ENCODE measurements at regions not wholly inside any gene's neighbourhood (a gene's known extent, or its start where the extent isn't known, plus 50 kb on each side); places are given as distances from the start of the nearest gene placed in this dataset.

DNA sequence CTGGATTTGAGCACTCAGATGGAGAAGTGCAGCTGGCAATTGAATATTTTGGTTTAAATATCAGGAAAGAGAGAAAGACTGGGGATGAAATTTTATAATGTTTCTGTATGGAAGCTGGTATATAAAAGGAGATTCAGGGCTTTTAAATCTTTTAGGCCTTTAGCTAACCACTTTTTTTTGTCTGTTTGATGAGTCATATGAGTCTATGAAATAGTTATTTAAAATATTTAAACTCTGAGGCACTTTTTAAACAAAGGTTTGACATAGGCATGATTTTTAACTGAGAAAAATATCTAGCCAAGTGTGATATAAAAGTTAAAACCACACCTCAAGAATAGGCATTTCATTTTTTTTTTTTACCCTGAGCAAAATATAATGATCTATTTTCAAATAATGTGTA lies 944.3 kb downstream of the GATA3 start:
- Mint-ChIP-seq H3K4me3 (no peak overlapping the region), H3K9me3 (no peaks in the 10 kb centered on the region), H3K27me3 (ENCODE audit: low read depth in 2 of 2) (peaks cover 0 to 5% of the 10 kb centered on the region in 2 donors), H3K4me1 (no peaks in the 10 kb centered on the region), H3K36me3 (no peaks in the 10 kb centered on the region), H3K27ac (no peak overlapping the region)
- Histone ChIP-seq H3K27me3 (ENCODE audit: control insufficient read depth, insufficient read depth, low read length) (no peaks in the 10 kb centered on the region), H3K27ac (ENCODE audit: low read length) (no peak overlapping the region), H3K4me3 (ENCODE audit: low read length) (no peak overlapping the region), H3K4me1 (ENCODE audit: control insufficient read depth, insufficient read depth, low read length) (no peaks in the 10 kb centered on the region), H3K9me3 (ENCODE audit: control insufficient read depth, insufficient read depth, low read length) (no peaks in the 10 kb centered on the region), H3K36me3 (ENCODE audit: control insufficient read depth, insufficient read depth, low read length) (no peaks in the 10 kb centered on the region)
- TF ChIP-seq, protein P1, sequence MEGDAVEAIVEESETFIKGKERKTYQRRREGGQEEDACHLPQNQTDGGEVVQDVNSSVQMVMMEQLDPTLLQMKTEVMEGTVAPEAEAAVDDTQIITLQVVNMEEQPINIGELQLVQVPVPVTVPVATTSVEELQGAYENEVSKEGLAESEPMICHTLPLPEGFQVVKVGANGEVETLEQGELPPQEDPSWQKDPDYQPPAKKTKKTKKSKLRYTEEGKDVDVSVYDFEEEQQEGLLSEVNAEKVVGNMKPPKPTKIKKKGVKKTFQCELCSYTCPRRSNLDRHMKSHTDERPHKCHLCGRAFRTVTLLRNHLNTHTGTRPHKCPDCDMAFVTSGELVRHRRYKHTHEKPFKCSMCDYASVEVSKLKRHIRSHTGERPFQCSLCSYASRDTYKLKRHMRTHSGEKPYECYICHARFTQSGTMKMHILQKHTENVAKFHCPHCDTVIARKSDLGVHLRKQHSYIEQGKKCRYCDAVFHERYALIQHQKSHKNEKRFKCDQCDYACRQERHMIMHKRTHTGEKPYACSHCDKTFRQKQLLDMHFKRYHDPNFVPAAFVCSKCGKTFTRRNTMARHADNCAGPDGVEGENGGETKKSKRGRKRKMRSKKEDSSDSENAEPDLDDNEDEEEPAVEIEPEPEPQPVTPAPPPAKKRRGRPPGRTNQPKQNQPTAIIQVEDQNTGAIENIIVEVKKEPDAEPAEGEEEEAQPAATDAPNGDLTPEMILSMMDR (IDR thresholded peaks at IDR 0.05) = no peak
- DNase-seq (no peak), ATAC-seq (no peak)
- intact Hi-C loops (cut with micrococcal nuclease) = no loop called here

DNA sequence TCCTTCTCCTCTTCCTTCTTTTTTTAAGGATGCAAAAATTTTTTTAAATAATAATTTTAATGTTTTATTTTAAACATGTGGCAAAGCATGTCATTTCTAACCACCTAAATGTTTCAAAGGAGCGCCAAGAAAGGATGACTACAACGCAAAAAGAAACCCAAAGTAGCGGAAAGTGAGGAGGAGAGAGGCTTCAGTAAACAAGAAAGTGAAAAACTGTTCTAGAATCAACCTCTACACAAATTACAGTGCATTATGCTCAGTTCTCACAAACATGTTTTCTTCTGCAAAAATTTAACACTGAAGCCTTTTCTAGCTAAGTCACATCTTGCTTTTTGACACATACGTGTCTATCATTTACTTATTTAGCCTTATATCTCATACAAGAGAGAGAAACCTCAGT lies 948.6 kb downstream of the GATA3 start:
- ATAC-seq (no peak), DNase-seq (no peak)
- Mint-ChIP-seq H3K27me3 (ENCODE audit: low read depth in 2 of 2) (peaks cover 0 to 13% of the 10 kb centered on the region in 2 donors), H3K9me3 (no peaks in the 10 kb centered on the region), H3K36me3 (no peaks in the 10 kb centered on the region), H3K4me1 (no peaks in the 10 kb centered on the region), H3K4me3 (no peak overlapping the region), H3K27ac (no peak overlapping the region)
- H3K4me3 ChIP-seq (ENCODE audit: low read length) = no peak overlapping the region
- 90% methylated on average over 2 of the region's 4 CpGs for WGBS (ENCODE audit: insufficient coverage)
- H3K4me1 ChIP-seq (ENCODE audit: control insufficient read depth, insufficient read depth, low read length) = no peaks in the 10 kb centered on the region
- no peaks in the 10 kb centered on the region for H3K27me3 ChIP-seq (ENCODE audit: control insufficient read depth, insufficient read depth, low read length)
- H3K27ac ChIP-seq (ENCODE audit: low read length) = no peak overlapping the region
- no peaks in the 10 kb centered on the region for H3K36me3 ChIP-seq (ENCODE audit: control insufficient read depth, insufficient read depth, low read length)
- TF ChIP-seq, protein P1 (IDR thresholded peaks at IDR 0.05) = no peak
- intact Hi-C loops (cut with micrococcal nuclease) = no loop called here
- no peaks in the 10 kb centered on the region for H3K9me3 ChIP-seq (ENCODE audit: control insufficient read depth, insufficient read depth, low read length)

DNA sequence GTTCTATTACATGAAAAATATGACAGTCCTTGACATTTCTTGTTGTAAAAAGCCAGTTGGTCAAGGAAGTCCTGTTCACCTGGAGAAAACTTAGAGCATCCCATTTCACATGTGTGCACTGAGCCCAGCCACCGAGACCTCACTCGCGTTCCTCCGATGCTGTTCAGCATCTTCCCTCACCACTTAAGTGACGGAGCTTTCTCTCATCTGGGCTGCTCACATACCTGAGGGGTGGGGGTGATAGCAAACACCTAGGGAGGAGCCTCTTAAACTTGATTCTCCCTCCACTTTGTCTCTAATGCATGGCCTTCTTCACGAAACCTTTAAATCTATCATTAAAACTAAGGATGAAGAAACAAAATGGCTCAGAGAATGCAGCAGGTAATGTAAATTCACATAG lies 950.2 kb downstream of the GATA3 start:
- no peak for DNase-seq
- Histone ChIP-seq H3K4me3 (ENCODE audit: low read length) (no peak overlapping the region), H3K4me1 (ENCODE audit: control insufficient read depth, insufficient read depth, low read length) (no peaks in the 10 kb centered on the region), H3K27me3 (ENCODE audit: control insufficient read depth, insufficient read depth, low read length) (no peaks in the 10 kb centered on the region), H3K27ac (ENCODE audit: low read length) (no peak overlapping the region), H3K9me3 (ENCODE audit: control insufficient read depth, insufficient read depth, low read length) (no peaks in the 10 kb centered on the region), H3K36me3 (ENCODE audit: control insufficient read depth, insufficient read depth, low read length) (no peaks in the 10 kb centered on the region)
- no peak overlapping the region for H3K27ac Mint-ChIP-seq
- no peaks in the 10 kb centered on the region for H3K9me3 Mint-ChIP-seq
- H3K36me3 Mint-ChIP-seq = no peaks in the 10 kb centered on the region
- TF ChIP-seq, protein P1 (IDR thresholded peaks at IDR 0.05) = no peak
- no peak overlapping the region for H3K4me3 Mint-ChIP-seq
- intact Hi-C loops (cut with micrococcal nuclease) = no loop called here
- no peaks in the 10 kb centered on the region for H3K4me1 Mint-ChIP-seq
- peaks cover 0 to 13% of the 10 kb centered on the region in 2 donors for H3K27me3 Mint-ChIP-seq (ENCODE audit: low read depth in 2 of 2)
- WGBS (ENCODE audit: insufficient coverage) = 98% methylated on average over 4 of the region's 6 CpGs
- no peak for ATAC-seq

DNA sequence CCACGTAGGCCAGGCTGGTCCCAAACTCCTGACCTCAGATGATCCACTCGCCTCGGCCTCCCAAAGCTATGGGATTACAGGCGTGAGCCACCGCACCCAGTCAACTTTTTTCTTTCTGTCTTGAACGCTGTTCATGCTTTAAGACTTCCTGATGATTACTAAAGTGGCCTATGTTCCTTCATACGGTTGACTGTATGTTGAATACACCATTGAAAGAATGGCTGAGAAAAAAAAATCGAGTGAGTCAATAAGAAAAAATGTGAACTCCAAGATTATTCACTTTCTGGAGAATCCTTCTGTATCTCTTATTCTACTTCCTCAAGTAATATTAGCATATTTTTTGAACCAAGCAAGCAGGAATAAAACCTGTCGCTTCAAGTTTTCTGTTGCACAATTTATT lies 955.0 kb downstream of the GATA3 start:
- intact Hi-C loops (cut with micrococcal nuclease) = no loop called here
- WGBS (ENCODE audit: insufficient coverage) = 85% methylated on average over 8 of the region's 9 CpGs
- no peaks in the 10 kb centered on the region for H3K9me3 ChIP-seq (ENCODE audit: control insufficient read depth, insufficient read depth, low read length)
- H3K4me3 ChIP-seq (ENCODE audit: low read length) = no peak overlapping the region
- TF ChIP-seq, protein P1 (IDR thresholded peaks at IDR 0.05) = no peak
- H3K4me1 Mint-ChIP-seq = no peaks in the 10 kb centered on the region
- DNase-seq = no peak
- H3K27ac ChIP-seq (ENCODE audit: low read length) = no peak overlapping the region
- peaks cover 0 to 8% of the 10 kb centered on the region in 2 donors for H3K27me3 Mint-ChIP-seq (ENCODE audit: low read depth in 2 of 2)
- H3K27ac Mint-ChIP-seq = no peak overlapping the region
- H3K9me3 Mint-ChIP-seq = no peaks in the 10 kb centered on the region
- no peaks in the 10 kb centered on the region for H3K4me1 ChIP-seq (ENCODE audit: control insufficient read depth, insufficient read depth, low read length)
- no peak for ATAC-seq
- no peaks in the 10 kb centered on the region for H3K36me3 ChIP-seq (ENCODE audit: control insufficient read depth, insufficient read depth, low read length)
- no peaks in the 10 kb centered on the region for H3K36me3 Mint-ChIP-seq
- H3K27me3 ChIP-seq (ENCODE audit: control insufficient read depth, insufficient read depth, low read length) = no peaks in the 10 kb centered on the region
- no peak overlapping the region for H3K4me3 Mint-ChIP-seq
